Natural killer cell (primary cell): ENCODE measurements at regions not wholly inside any gene's neighbourhood (a gene's known extent, or its start where the extent isn't known, plus 50 kb on each side); places are given as distances from the start of the nearest gene placed in this dataset.

Source experiments
- ATAC-seq, 3 donors: fragments of 150-1000 bp in 2 of 3; fragments of 200-7000 bp in 1 of 3; cut with Tn5 transposase; 1 replicate in 1 of 3; 2 replicates in 2 of 3; pipeline ENCODE4 v1.10.0; 2021; ENCODE audit warnings: mild to moderate bottlenecking in 2 of 3, moderate library complexity in 2 of 3
- DNase-seq, 2 donors: peaks; one replicate each; pipeline versions ENCODE4 v3.0.0 to v3.0.0-alpha.2; 2013 to 2021; ENCODE audit warnings: mixed read lengths in 1 of 2
- H3K27ac ChIP-seq: one replicate; pipeline ENCODE4 v1.5.1; 2013; ENCODE audit warnings: mild to moderate bottlenecking, low read length
- H3K27me3 ChIP-seq: one replicate; pipeline ENCODE4 v1.6.1; 2013; ENCODE audit warnings: low read length; ENCODE audit not compliant: control insufficient read depth, insufficient read depth
- H3K36me3 ChIP-seq: one replicate; pipeline ENCODE4 v1.6.1; 2013; ENCODE audit warnings: low read length; ENCODE audit not compliant: control insufficient read depth, insufficient read depth
- H3K4me1 ChIP-seq: one replicate; pipeline ENCODE4 v1.6.1; 2013; ENCODE audit warnings: low read length; ENCODE audit not compliant: control insufficient read depth, insufficient read depth
- H3K4me3 ChIP-seq: one replicate; pipeline ENCODE4 v1.5.1; 2013; ENCODE audit warnings: low read length
- H3K9me3 ChIP-seq: one replicate; pipeline ENCODE4 v1.6.1; 2013; ENCODE audit warnings: low read length; ENCODE audit not compliant: control insufficient read depth, insufficient read depth
- H3K27ac Mint-ChIP-seq, 2 donors: one replicate each; pipeline ENCODE4 v1.8.0; 2022; ENCODE audit warnings: mild to moderate bottlenecking in 2 of 2, mixed read lengths in 2 of 2, moderate library complexity in 1 of 2
- H3K27me3 Mint-ChIP-seq, 2 donors: one replicate each; pipeline ENCODE4 v1.8.0; 2022; ENCODE audit warnings: low read depth in 2 of 2, mixed read lengths in 2 of 2
- H3K36me3 Mint-ChIP-seq: one replicate; pipeline ENCODE4 v1.8.0; 2022; ENCODE audit warnings: mixed read lengths
- H3K4me1 Mint-ChIP-seq, 2 donors: one replicate each; pipeline ENCODE4 v1.8.0; 2022; ENCODE audit warnings: mixed read lengths in 2 of 2
- H3K4me3 Mint-ChIP-seq: one replicate; pipeline ENCODE4 v1.8.0; 2022; ENCODE audit warnings: mild to moderate bottlenecking, moderate library complexity, mixed read lengths
- H3K9me3 Mint-ChIP-seq, 2 donors: one replicate each; pipeline ENCODE4 v1.8.0; 2022; ENCODE audit warnings: mixed read lengths in 2 of 2
- CTCF ChIP-seq: fragments of 200-600 bp; IDR thresholded peaks from one replicate; pipeline ENCODE4 v1.8.0; 2022; ENCODE audit warnings: antibody characterized with exemption
- WGBS: methylation state at CpG from one replicate; pipeline ENCODE4 v1.1.7; 2013; ENCODE audit warnings: missing lambda C conversion rate; ENCODE audit not compliant: insufficient coverage; 5-methylcytosine and 5-hydroxymethylcytosine counted together
- intact Hi-C: fragments of 100-400 bp; cut with micrococcal nuclease; formaldehyde crosslinking; loops from one replicate; pipeline ENCODE4 v1.14.2; 2022

- peaks cover 29 to 33% of the 10 kb centered on the region in 2 donors for H3K4me1 Mint-ChIP-seq
- H3K36me3 Mint-ChIP-seq = no peaks in the 10 kb centered on the region
- ATAC-seq (peak in 1 of 3 donors; percentile 49), DNase-seq (no peak)
- Histone ChIP-seq H3K4me3 (no peak overlapping the region), H3K36me3 (no peaks in the 10 kb centered on the region), H3K27me3 (no peaks in the 10 kb centered on the region), H3K9me3 (no peaks in the 10 kb centered on the region), H3K27ac (no peak overlapping the region), H3K4me1 (peaks cover 23% of the 10 kb centered on the region)
- peak overlapping the region in 1 of 2 donors; percentile 87 for H3K27ac Mint-ChIP-seq
- H3K4me3 Mint-ChIP-seq = no peak overlapping the region
- peaks cover 0 to 2% of the 10 kb centered on the region in 2 donors for H3K9me3 Mint-ChIP-seq
- intact Hi-C loops = no loop called here
- H3K27me3 Mint-ChIP-seq = peaks cover 0 to 9% of the 10 kb centered on the region in 2 donors
- TF ChIP-seq CTCF = no peak
- WGBS = 98% methylated on average over 5 of the region's 5 CpGs
Measured at GRCh38 chr6:137766596-137767370, 100.3 kb upstream of the TNFAIP3 start.

- no peaks in the 10 kb centered on the region for H3K36me3 ChIP-seq
- H3K4me3 ChIP-seq = no peak overlapping the region
- peak overlapping the region; percentile 81 to 87 for H3K27ac Mint-ChIP-seq
Measured at GRCh38 chr6:137767465-137767864, 99.6 kb upstream of the TNFAIP3 start.

GRCh38 chr6:137767911-137768690 lies 99.0 kb upstream of the TNFAIP3 start:
- peaks cover 13% of the 10 kb centered on the region for H3K4me1 ChIP-seq
- no peaks in the 10 kb centered on the region for H3K36me3 ChIP-seq
- H3K4me3 Mint-ChIP-seq = peak overlapping the region; percentile 68
- H3K27ac ChIP-seq = peak overlapping the region; percentile 54
- H3K4me1 Mint-ChIP-seq = peaks cover 16 to 21% of the 10 kb centered on the region in 2 donors
- H3K27ac Mint-ChIP-seq = peak overlapping the region; percentile 81 to 87
- H3K4me3 ChIP-seq = no peak overlapping the region
- 33% methylated on average over 4 of the region's 5 CpGs for WGBS
- DNase-seq (peak in 1 of 2 donors; percentile 54), ATAC-seq (peak; percentile 59 to 74 (median 61))
- intact Hi-C loops = no loop called here
- H3K36me3 Mint-ChIP-seq = no peaks in the 10 kb centered on the region
- H3K9me3 ChIP-seq = no peaks in the 10 kb centered on the region
- H3K9me3 Mint-ChIP-seq = peaks cover 0 to 2% of the 10 kb centered on the region in 2 donors
- no peaks in the 10 kb centered on the region for H3K27me3 ChIP-seq
- peaks cover 0 to 9% of the 10 kb centered on the region in 2 donors for H3K27me3 Mint-ChIP-seq
- TF ChIP-seq CTCF = no peak

More at GRCh38 chr6:137767465-137767864, 99.6 kb upstream of the TNFAIP3 start:
- peaks cover 22 to 27% of the 10 kb centered on the region in 2 donors for H3K4me1 Mint-ChIP-seq
- H3K27me3 Mint-ChIP-seq = peaks cover 0 to 9% of the 10 kb centered on the region in 2 donors
- Histone ChIP-seq H3K4me1 (peaks cover 16% of the 10 kb centered on the region), H3K9me3 (no peaks in the 10 kb centered on the region), H3K27ac (peak overlapping the region; percentile 54), H3K27me3 (no peaks in the 10 kb centered on the region)
- no peak overlapping the region for H3K4me3 Mint-ChIP-seq
- WGBS = 95% methylated on average over 2 of the region's 2 CpGs
- no peaks in the 10 kb centered on the region for H3K36me3 Mint-ChIP-seq
- DNase-seq (no peak), ATAC-seq (no peak)
- no peak for TF ChIP-seq CTCF
- intact Hi-C loops = no loop called here
- H3K9me3 Mint-ChIP-seq = peaks cover 0 to 2% of the 10 kb centered on the region in 2 donors
